ENCODE measurements at regions not wholly inside any gene's neighbourhood (a gene's known extent, or its start where the extent isn't known, plus 50 kb on each side); places are given as distances from the start of the nearest gene placed in this dataset.

GRCh38 chr15:69858456-69858855 lies 239.3 kb downstream of the TLE3 start:
- H3K27ac Mint-ChIP-seq, result no peak overlapping the region
- H3K9me3 Mint-ChIP-seq, result no peaks in the 10 kb centered on the region
- peaks cover 17% of the 10 kb centered on the region for H3K27me3 Mint-ChIP-seq
- peaks cover 2% of the 10 kb centered on the region for H3K36me3 Mint-ChIP-seq
- H3K4me3 Mint-ChIP-seq, result no peak overlapping the region
- H3K4me1 Mint-ChIP-seq, result peaks cover 8 to 20% (median 17%) of the 10 kb centered on the region in 3 donors

GRCh38 chr15:69859866-69860265 lies 237.9 kb downstream of the TLE3 start:
- Mint-ChIP-seq H3K4me3 (no peak overlapping the region), H3K27ac (no peak overlapping the region), H3K4me1 (peaks cover 8 to 20% (median 17%) of the 10 kb centered on the region in 3 donors), H3K36me3 (no peaks in the 10 kb centered on the region), H3K9me3 (no peaks in the 10 kb centered on the region), H3K27me3 (peaks cover 17% of the 10 kb centered on the region)

GRCh38 chr15:69860321-69860720 lies 237.4 kb downstream of the TLE3 start:
- Mint-ChIP-seq H3K27me3 (peaks cover 17% of the 10 kb centered on the region), H3K27ac (no peak overlapping the region), H3K4me1 (peaks cover 8 to 20% (median 17%) of the 10 kb centered on the region in 3 donors), H3K9me3 (no peaks in the 10 kb centered on the region), H3K36me3 (no peaks in the 10 kb centered on the region), H3K4me3 (no peak overlapping the region)

- Mint-ChIP-seq H3K36me3 (no peaks in the 10 kb centered on the region), H3K4me3 (no peak overlapping the region), H3K27me3 (peaks cover 17% of the 10 kb centered on the region), H3K4me1 (peaks cover 8 to 20% (median 17%) of the 10 kb centered on the region in 3 donors), H3K9me3 (no peaks in the 10 kb centered on the region), H3K27ac (no peak overlapping the region)
These were observed 236.8 kb downstream of the TLE3 start for GRCh38 chr15:69860921-69861320.

- H3K27ac Mint-ChIP-seq, result no peak overlapping the region
- no peak overlapping the region for H3K4me3 Mint-ChIP-seq
- no peaks in the 10 kb centered on the region for H3K36me3 Mint-ChIP-seq
- H3K4me1 Mint-ChIP-seq, result peaks cover 8 to 19% (median 17%) of the 10 kb centered on the region in 3 donors
- peaks cover 17% of the 10 kb centered on the region for H3K27me3 Mint-ChIP-seq
- H3K9me3 Mint-ChIP-seq, result no peaks in the 10 kb centered on the region
These were observed 236.2 kb downstream of the TLE3 start for GRCh38 chr15:69861331-69862171.

GRCh38 chr15:69862540-69862939 lies 235.2 kb downstream of the TLE3 start:
- Mint-ChIP-seq H3K9me3 (no peaks in the 10 kb centered on the region), H3K4me1 (peaks cover 6 to 14% (median 12%) of the 10 kb centered on the region in 3 donors), H3K4me3 (no peak overlapping the region), H3K36me3 (no peaks in the 10 kb centered on the region), H3K27ac (no peak overlapping the region), H3K27me3 (peaks cover 17% of the 10 kb centered on the region)

GRCh38 chr15:69863446-69863845 lies 234.3 kb downstream of the TLE3 start:
- H3K4me1 Mint-ChIP-seq, result peaks cover 2 to 8% (median 7%) of the 10 kb centered on the region in 3 donors
- H3K4me3 Mint-ChIP-seq, result no peak overlapping the region
- peaks cover 12% of the 10 kb centered on the region for H3K27me3 Mint-ChIP-seq
- H3K9me3 Mint-ChIP-seq, result no peaks in the 10 kb centered on the region
- H3K27ac Mint-ChIP-seq, result no peak overlapping the region
- no peaks in the 10 kb centered on the region for H3K36me3 Mint-ChIP-seq

- H3K27me3 Mint-ChIP-seq, result peaks cover 8% of the 10 kb centered on the region
- H3K4me1 Mint-ChIP-seq, result peaks cover 4 to 7% (median 6%) of the 10 kb centered on the region in 3 donors
- H3K27ac Mint-ChIP-seq, result no peak overlapping the region
- H3K9me3 Mint-ChIP-seq, result peaks cover 0 to 1% (median 0%) of the 10 kb centered on the region in 3 donors
- H3K36me3 Mint-ChIP-seq, result no peaks in the 10 kb centered on the region
- H3K4me3 Mint-ChIP-seq, result no peak overlapping the region
These were observed 232.3 kb downstream of the TLE3 start for GRCh38 chr15:69865369-69865768.

GRCh38 chr15:69868756-69869155 lies 229.0 kb downstream of the TLE3 start:
- Mint-ChIP-seq H3K27ac (no peak overlapping the region), H3K9me3 (peaks cover 0 to 3% (median 1%) of the 10 kb centered on the region in 3 donors), H3K4me1 (peaks cover 0 to 4% (median 0%) of the 10 kb centered on the region in 3 donors), H3K4me3 (no peak overlapping the region), H3K27me3 (peaks cover 6% of the 10 kb centered on the region), H3K36me3 (no peaks in the 10 kb centered on the region)

- peaks cover 1 to 8% (median 2%) of the 10 kb centered on the region in 3 donors for H3K9me3 Mint-ChIP-seq
- peaks cover 6% of the 10 kb centered on the region for H3K27me3 Mint-ChIP-seq
- no peaks in the 10 kb centered on the region for H3K36me3 Mint-ChIP-seq
- H3K4me3 Mint-ChIP-seq, result peak overlapping the region in 1 of 4 donors; percentile 39
- peaks cover 0 to 4% (median 0%) of the 10 kb centered on the region in 3 donors for H3K4me1 Mint-ChIP-seq
- no peak overlapping the region for H3K27ac Mint-ChIP-seq
These were observed 228.4 kb downstream of the TLE3 start for GRCh38 chr15:69869291-69869690.

- H3K4me1 Mint-ChIP-seq, result peaks cover 0 to 4% (median 0%) of the 10 kb centered on the region in 3 donors
- H3K36me3 Mint-ChIP-seq, result no peaks in the 10 kb centered on the region
- no peak overlapping the region for H3K4me3 Mint-ChIP-seq
- peaks cover 1 to 9% (median 3%) of the 10 kb centered on the region in 3 donors for H3K9me3 Mint-ChIP-seq
- peaks cover 6% of the 10 kb centered on the region for H3K27me3 Mint-ChIP-seq
- H3K27ac Mint-ChIP-seq, result no peak overlapping the region
These were observed 227.7 kb downstream of the TLE3 start for GRCh38 chr15:69869881-69870505.

- peaks cover 1 to 9% (median 3%) of the 10 kb centered on the region in 3 donors for H3K9me3 Mint-ChIP-seq
- H3K27ac Mint-ChIP-seq, result no peak overlapping the region
- peaks cover 6% of the 10 kb centered on the region for H3K27me3 Mint-ChIP-seq
- H3K36me3 Mint-ChIP-seq, result no peaks in the 10 kb centered on the region
- no peak overlapping the region for H3K4me3 Mint-ChIP-seq
- peaks cover 0 to 4% (median 0%) of the 10 kb centered on the region in 3 donors for H3K4me1 Mint-ChIP-seq
These were observed 226.1 kb downstream of the TLE3 start for GRCh38 chr15:69871511-69872134.

- Mint-ChIP-seq H3K36me3 (no peaks in the 10 kb centered on the region), H3K9me3 (peaks cover 1 to 9% (median 3%) of the 10 kb centered on the region in 3 donors), H3K4me1 (peaks cover 0 to 2% (median 0%) of the 10 kb centered on the region in 3 donors), H3K27ac (no peak overlapping the region), H3K27me3 (peaks cover 6% of the 10 kb centered on the region), H3K4me3 (no peak overlapping the region)
These were observed 223.9 kb downstream of the TLE3 start for GRCh38 chr15:69873807-69874206.

GRCh38 chr15:69874321-69874720 lies 223.4 kb downstream of the TLE3 start:
- Mint-ChIP-seq H3K9me3 (peaks cover 0 to 9% (median 3%) of the 10 kb centered on the region in 3 donors), H3K27ac (peak overlapping the region in 1 of 3 donors; percentile 54), H3K4me1 (no peaks in the 10 kb centered on the region), H3K4me3 (no peak overlapping the region), H3K27me3 (peaks cover 6% of the 10 kb centered on the region), H3K36me3 (no peaks in the 10 kb centered on the region)

Measured in IgD-negative memory B cell (primary cell).